ENCODE measurements at regions not wholly inside any gene's neighbourhood (a gene's known extent, or its start where the extent isn't known, plus 50 kb on each side); places are given as distances from the start of the nearest gene placed in this dataset.

DNA sequence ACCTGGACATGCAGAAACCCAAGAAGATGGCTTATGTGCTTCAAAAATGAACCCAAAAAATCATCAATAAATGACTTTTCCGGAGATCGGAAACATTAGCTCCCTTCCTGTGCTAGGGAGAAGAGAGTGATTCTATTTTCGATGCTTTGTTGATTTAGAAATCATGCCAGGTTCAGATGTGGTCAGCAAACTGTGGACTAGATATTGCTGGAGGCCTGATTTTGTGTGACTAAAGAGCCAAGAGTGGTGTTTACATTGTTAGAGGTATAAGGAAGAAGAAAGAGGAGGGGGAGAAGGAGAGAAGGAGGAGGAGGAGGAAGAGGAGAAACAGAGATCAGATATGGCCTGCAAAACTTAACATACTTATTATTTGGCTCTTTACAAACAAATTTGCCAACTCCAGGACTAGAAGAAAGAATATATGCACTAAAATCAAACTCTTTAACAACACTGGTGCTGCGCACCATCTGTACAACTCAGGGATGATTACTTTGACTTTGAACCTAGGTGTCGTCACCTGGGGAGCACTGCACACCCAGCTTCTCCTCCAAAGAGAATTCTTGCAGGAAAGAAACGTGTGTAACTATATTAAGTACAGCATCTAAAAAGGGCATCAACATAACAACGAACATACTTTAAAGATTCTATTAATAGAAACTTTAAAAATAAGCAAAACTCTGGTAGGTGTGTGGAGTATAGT is 664.9 kb upstream of the LCORL start:
- DNase-seq, result no peak

DNA sequence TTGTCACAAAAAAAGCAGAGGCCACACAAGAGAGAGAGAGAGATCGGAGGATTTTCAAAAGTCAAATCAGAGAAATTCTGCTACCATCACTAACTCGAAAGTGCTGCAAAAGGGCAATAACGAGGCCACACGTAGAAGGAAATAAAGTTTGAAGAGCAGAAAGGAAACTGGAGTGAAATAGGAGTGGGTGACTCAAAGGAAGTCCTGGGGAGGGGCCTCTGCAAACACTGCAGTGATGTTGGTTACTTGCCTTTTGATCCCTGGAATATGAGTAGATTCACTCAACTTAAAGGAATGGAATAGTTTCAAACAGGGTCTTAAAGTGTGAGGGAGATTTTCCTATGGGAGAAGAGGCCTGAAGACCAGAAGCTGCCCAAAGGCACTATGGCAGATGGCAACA is 663.4 kb upstream of the LCORL start:
- no peak for DNase-seq

- no peak for DNase-seq
Measured at GRCh38 chr4:18676526-18676915, 655.0 kb upstream of the LCORL start.

DNA sequence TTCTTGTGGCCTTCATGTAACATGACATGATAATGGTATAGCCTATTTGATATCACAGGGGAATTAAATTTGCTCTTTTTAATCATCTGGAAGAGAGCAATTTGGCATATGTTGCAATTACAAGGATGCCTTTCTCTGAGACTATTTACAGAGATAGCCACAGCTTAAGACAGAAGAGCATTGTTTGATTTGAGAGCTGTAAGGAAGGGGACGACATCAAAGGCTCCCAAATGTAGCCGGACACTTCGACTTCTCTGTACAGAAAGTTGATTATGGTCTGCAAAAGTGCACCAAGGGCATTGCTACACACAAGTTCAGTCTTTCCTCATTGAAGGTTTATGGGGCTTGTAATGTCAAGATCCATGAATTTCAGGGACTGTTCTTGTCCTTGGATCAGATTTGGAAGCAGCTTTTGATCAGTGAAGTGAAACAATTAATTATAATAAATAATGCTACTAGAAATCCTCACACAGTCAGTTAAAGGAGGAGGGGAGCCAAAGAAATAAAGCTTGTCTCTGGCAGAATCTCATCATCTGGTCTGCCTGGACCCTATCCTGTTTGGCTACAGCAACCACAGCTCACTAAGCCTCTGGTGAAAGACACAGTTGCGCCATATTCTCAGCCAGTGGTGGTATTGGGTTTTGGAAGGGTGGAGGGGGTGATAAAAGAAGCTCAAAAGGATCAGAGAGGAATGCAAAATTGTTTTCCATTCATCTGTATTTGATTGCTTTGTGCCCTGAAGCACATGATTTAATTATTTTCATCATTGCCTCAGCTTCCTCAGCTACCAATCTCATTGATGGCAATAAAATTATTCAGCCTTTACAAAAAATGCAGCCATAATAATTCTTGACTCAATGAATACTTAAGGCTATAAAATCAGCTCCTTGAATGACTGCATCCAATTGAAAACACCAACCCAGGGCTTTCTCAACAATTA is 654.3 kb upstream of the LCORL start:
- no peak for DNase-seq

DNA sequence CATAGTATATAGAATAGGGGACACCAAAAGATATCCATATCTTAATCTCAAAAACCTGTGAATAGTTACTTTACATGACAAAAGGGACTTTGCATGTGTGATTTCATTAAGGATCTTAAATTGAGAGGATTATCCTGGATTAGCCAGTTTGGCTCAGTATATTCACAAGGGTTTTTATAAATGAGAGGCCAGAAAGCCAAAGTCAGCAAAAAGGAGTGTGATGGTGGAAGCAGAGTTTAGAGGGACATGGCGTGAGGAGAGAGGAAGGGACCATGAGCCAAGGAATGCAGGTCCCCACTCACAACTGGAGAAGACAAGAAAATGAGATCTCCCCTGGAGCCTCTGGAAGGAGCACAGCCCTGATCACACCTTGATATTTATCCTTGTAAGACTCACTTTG is 648.5 kb upstream of the LCORL start:
- no peak for DNase-seq

- DNase-seq, result no peak
Measured at GRCh38 chr4:18669390-18669789, 647.8 kb upstream of the LCORL start.

DNA sequence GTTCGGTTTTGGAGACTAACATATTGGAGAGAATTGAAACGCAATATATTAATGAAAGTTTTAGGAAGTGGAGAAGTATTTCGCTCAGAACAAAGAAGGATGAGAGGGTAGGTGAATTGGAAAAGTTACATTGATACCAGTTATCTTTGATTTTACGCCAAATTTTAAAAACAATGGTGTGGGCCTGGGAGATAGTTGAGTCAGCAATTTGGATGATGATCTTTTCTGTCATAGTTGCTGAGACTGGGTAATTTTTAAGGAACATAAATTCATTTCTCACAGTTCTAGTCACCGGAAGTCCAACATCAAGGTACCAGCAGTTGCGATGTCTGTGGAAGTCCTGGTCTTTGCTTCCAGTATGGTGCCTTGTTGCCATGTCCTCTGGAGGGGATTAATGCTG is 644.8 kb upstream of the LCORL start:
- DNase-seq, result no peak

DNA sequence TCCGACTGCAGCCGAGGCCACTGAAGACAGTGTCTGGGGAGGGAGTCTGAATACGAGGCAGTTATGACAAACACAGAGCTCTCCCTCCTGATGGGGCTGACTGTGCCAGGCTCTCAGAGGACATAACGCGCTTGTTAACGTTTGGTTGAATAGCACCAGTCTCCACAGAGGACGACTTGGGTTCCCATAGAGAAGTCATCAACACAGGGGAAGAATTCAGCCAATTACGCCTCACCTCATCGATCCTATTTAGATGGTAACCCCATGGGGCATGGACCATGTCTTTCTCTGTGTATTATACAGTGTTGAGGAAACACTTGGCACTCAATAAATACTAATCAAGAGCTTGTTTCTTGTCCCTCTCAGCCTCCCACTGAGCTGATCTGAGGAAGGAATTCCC is 642.6 kb upstream of the LCORL start:
- DNase-seq, result no peak

- no peak for DNase-seq
Measured at GRCh38 chr4:18645351-18645750, 623.8 kb upstream of the LCORL start.

DNA sequence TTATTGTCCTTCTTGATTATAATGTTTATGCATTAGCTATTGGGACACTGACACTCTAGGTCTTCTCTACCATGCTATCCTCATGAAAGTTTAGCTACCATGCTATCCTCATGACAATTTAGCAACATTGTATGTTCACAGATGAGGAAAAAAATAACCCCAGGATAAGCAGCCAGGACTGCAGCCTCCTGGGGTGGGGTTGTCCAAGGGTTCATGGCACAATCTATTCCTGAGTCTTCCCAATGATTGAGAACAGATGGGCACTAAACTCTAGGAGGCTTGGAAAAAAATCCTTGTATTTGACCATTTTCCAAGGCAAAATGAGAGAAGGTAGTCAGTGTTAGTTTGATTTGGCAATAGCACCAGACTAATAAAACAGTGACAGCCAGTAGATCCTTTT is 619.8 kb upstream of the LCORL start:
- no peak for DNase-seq

- no peak for DNase-seq
Measured at GRCh38 chr4:18638031-18638430, 616.5 kb upstream of the LCORL start.

DNA sequence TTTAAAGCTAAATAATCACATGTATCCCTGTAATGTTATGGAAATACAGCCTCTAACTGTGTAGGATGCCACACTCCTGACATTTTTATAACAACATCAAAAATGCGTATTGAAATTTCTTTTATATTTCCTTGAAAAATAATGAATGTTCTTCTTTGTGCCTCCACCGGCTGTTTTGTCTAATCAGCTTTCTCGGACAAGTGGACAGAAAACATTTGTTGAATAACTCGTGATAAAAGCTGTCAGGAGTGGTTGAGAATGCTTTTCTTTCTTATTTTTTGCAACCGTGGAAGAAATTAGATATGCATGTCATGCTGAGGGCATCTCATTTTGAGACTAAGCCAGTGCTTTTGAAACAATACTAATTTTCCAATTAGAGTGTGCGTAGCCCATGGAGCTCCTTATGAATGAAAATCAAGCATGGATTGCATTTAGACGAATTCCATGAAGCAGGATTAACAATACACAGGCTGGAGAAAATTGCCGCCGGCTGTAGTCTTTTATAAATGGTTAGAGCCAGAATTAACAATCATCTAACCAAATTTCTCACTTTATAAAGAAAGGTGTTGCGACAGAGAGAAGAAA is 614.5 kb upstream of the LCORL start:
- DNase-seq, result no peak

DNA sequence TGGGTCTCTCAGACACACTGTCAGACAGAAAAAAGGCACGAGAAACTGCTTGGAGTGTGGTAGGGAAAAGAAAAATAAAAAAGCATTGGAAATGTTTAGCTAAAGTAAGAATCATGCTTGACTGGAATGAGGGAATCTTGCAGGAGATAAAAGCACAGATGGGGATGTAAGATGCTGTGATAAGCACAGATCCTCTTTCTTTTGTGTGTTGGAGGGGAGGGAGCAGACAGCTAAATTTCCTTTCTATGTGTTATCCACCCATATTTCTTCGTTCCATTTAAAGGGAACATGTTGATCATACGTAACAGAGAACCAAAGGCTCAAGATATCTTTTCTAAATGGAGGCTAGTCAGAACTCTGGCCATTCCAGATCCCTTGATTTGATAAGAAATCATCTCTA is 614.0 kb upstream of the LCORL start:
- DNase-seq, result no peak

- DNase-seq, result no peak
Measured at GRCh38 chr4:18631586-18631985, 610.0 kb upstream of the LCORL start.

- no peak for DNase-seq
Measured at GRCh38 chr4:18630218-18631110, 608.9 kb upstream of the LCORL start.

DNA sequence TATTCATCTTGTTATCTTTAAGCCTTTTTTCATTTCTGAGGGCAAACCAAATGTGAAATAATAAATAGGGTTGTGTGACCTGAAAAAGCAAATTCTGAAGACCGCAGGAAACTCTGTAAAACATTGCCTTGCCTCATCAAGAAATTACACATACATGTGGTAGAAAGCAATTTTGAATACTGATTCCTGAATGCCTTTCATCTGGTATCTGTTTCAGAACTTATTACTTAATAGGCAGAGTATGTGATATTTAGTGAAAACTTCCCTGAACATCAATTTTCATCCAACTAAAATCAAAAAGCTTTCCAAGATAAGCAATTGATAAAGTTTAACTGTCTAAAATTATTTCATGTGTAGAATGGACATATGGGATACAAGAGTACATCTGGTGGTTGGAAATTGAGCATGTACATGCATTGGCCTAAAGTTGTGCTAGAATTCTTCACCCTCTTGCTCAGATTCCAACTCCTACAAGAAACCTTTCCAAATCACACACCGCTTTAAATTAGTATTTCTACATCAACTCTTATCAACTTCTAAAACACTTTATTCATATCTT is 606.0 kb upstream of the LCORL start:
- DNase-seq, result no peak

GRCh38 chr4:18626996-18627395 is 605.4 kb upstream of the LCORL start:
- no peak for DNase-seq

GRCh38 chr4:18626366-18626765 is 604.8 kb upstream of the LCORL start:
- DNase-seq, result no peak

DNA sequence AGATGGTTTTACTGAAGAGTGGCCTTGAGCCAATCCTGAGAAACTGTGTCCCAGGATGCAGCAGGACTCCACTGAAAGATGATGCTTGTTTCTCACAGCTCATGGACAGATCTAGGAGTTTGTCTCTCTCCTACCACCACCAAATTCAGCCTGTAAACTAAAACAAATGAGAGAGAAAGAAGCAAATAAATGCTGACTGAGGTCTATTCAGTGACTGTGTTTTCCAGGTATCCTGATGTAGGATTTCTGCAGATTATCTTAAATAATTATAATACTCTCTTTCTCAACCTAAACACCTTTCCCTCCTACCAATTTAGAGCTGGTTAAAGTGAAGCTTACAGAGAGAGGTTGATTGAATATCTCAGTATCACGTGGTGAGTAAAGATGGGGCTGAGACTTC is 599.6 kb upstream of the LCORL start:
- no peak for DNase-seq

GRCh38 chr4:18616720-18617119 is 595.2 kb upstream of the LCORL start:
- no peak for DNase-seq

DNA sequence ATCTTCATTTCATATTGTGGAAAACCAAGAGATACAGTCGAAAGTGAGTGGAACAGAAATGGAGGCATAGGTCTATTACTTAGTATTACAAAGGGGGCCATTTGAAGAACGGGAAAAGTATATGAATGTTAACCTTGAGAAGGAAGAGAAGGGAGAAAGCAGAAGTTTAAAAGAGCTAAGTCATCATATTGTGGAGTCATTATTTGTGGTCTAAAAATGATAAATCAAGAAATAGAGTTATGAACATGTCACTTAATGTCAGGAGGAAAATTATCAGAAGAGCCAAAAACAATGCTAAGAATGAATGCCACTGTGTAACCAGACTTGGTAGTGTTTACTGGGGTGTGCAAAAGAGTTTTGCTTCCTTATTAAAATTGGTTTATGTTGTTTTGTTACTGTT is 589.5 kb upstream of the LCORL start:
- no peak for DNase-seq

DNA sequence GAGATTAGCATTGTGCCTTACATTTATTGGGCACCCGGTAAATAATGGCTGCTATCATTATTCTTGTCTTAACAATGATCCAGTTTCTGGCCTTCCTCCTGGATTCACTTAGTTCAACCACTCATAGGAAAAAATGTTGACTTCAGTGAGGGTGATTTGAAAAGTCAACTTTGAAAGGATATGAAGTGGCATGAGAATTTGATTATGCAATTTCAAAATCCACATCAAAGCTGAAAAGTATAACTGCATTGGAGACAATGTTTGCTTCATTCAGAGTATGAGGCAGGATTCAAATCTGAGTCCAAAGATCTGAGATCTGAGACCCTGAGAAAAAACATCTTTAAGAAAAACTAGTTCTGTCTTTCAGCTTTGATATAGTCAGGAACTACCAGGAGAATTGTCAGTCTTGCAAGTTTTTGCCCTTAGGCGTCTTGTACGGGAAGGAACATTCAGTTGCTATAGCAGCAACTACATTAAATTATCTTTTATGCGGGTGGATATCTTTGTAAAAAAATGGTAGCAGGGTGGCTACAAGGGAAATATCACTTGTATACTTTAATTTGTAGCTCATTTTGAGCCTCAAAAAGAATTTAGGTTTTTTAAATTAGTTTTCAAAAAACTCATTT is 587.5 kb upstream of the LCORL start:
- DNase-seq, result no peak
